SIG-M5 treated with dmso at 0.1 percent for 504 hours (cell line): ENCODE measurements at regions not wholly inside any gene's neighbourhood (a gene's known extent, or its start where the extent isn't known, plus 50 kb on each side); places are given as distances from the start of the nearest gene placed in this dataset.
"Not testable (repeated sequence)": the region's sequence is repeated elsewhere in the genome, so short reads cannot be mapped to it uniquely, and the experiment has no call there.

ENCODE experiments used
- DNase-seq: peaks from one replicate; lab custom pipeline; 2025; ENCODE audit not compliant: unreplicated experiment; lab: John Stamatoyannopoulos, UW

GRCh38 chr5:145015146-145015545 is 820.0 kb downstream of the PRELID2 start:
- DNase-seq: no peak

- no peak for DNase-seq
Measured at GRCh38 chr5:145014109-145014508, 821.0 kb downstream of the PRELID2 start.

- no peak for DNase-seq
Measured at GRCh38 chr5:145010834-145011233, 824.3 kb downstream of the PRELID2 start.

- no peak for DNase-seq
Measured at GRCh38 chr5:145008876-145009530, 826.1 kb downstream of the PRELID2 start.

GRCh38 chr5:144994356-144994755 is 823.7 kb downstream of the KCTD16 start:
- DNase-seq: not testable (repeated sequence)

GRCh38 chr5:144983101-144983500 is 812.4 kb downstream of the KCTD16 start:
- DNase-seq: no peak

- DNase-seq: no peak
Measured at GRCh38 chr5:144979516-144980264, 809.0 kb downstream of the KCTD16 start.

- DNase-seq: no peak
Measured at GRCh38 chr5:144972317-144972716, 801.6 kb downstream of the KCTD16 start.

GRCh38 chr5:144971108-144971850 is 800.6 kb downstream of the KCTD16 start:
- DNase-seq: no peak

- DNase-seq: no peak
Measured at GRCh38 chr5:144960296-144960695, 789.6 kb downstream of the KCTD16 start.

- no peak for DNase-seq
Measured at GRCh38 chr5:144958002-144958401, 787.3 kb downstream of the KCTD16 start.

GRCh38 chr5:144950996-144951395 is 780.3 kb downstream of the KCTD16 start:
- DNase-seq: no peak

- no peak for DNase-seq
Measured at GRCh38 chr5:144947023-144947422, 776.4 kb downstream of the KCTD16 start.

GRCh38 chr5:144945503-144945902 is 774.8 kb downstream of the KCTD16 start:
- DNase-seq: no peak

GRCh38 chr5:144944936-144945335 is 774.3 kb downstream of the KCTD16 start:
- no peak for DNase-seq

GRCh38 chr5:144941004-144941403 is 770.3 kb downstream of the KCTD16 start:
- no peak for DNase-seq

- no peak for DNase-seq
Measured at GRCh38 chr5:144918371-144918770, 747.7 kb downstream of the KCTD16 start.

- DNase-seq: no peak
Measured at GRCh38 chr5:144915452-144915851, 744.8 kb downstream of the KCTD16 start.

- DNase-seq: no peak
Measured at GRCh38 chr5:144913661-144914060, 743.0 kb downstream of the KCTD16 start.

GRCh38 chr5:144896473-144896872 is 725.8 kb downstream of the KCTD16 start:
- no peak for DNase-seq

- DNase-seq: no peak
Measured at GRCh38 chr5:144886668-144887067, 716.0 kb downstream of the KCTD16 start.

GRCh38 chr5:144882739-144883283 is 712.1 kb downstream of the KCTD16 start:
- DNase-seq: no peak
